NCI-H82 treated with DMSO at 0.1 percent for 48 hours (cell line): ENCODE measurements at regions not wholly inside any gene's neighbourhood (a gene's known extent, or its start where the extent isn't known, plus 50 kb on each side); places are given as distances from the start of the nearest gene placed in this dataset.
"Not testable (repeated sequence)": the region's sequence is repeated elsewhere in the genome, so short reads cannot be mapped to it uniquely, and the experiment has no call there.

ENCODE experiments used
- DNase-seq: peaks from one replicate; lab custom pipeline; 2025; ENCODE audit not compliant: unreplicated experiment; lab: John Stamatoyannopoulos, UW

GRCh38 chr6:90374201-90374600, 77.6 kb upstream of the BACH2 start:
- peak; percentile 11 for DNase-seq

GRCh38 chr6:90372885-90373284, 76.2 kb upstream of the BACH2 start:
- no peak for DNase-seq

GRCh38 chr6:90372450-90372849, 75.8 kb upstream of the BACH2 start:
- DNase-seq, result no peak

GRCh38 chr6:90370493-90370959, 73.9 kb upstream of the BACH2 start:
- DNase-seq, result no peak

- no peak for DNase-seq
Observed at GRCh38 chr6:90369651-90370050, 73.0 kb upstream of the BACH2 start.

GRCh38 chr6:90369024-90369519, 72.4 kb upstream of the BACH2 start:
- DNase-seq, result no peak

GRCh38 chr6:90368601-90369000, 72.0 kb upstream of the BACH2 start:
- DNase-seq, result no peak

GRCh38 chr6:90368001-90368400, 71.4 kb upstream of the BACH2 start:
- DNase-seq, result no peak

GRCh38 chr6:90365565-90366219, 69.0 kb upstream of the BACH2 start:
- DNase-seq, result no peak

GRCh38 chr6:90365002-90365401, 68.4 kb upstream of the BACH2 start:
- DNase-seq, result no peak

- no peak for DNase-seq
Observed at GRCh38 chr6:90364286-90364685, 67.6 kb upstream of the BACH2 start.

- no peak for DNase-seq
Observed at GRCh38 chr6:90362318-90362717, 65.7 kb upstream of the BACH2 start.

GRCh38 chr6:90361174-90361573, 64.5 kb upstream of the BACH2 start:
- DNase-seq, result no peak

GRCh38 chr6:90358036-90358770, 61.6 kb upstream of the BACH2 start:
- not testable (repeated sequence) for DNase-seq

- DNase-seq, result no peak
Observed at GRCh38 chr6:90356012-90356421, 59.4 kb upstream of the BACH2 start.

- no peak for DNase-seq
Observed at GRCh38 chr6:90354961-90355360, 58.3 kb upstream of the BACH2 start.

GRCh38 chr6:90351696-90352095, 55.1 kb upstream of the BACH2 start:
- DNase-seq, result no peak

- no peak for DNase-seq
Observed at GRCh38 chr6:90350689-90351554, 54.3 kb upstream of the BACH2 start.

- no peak for DNase-seq
Observed at GRCh38 chr6:90347411-90347851, 50.8 kb upstream of the BACH2 start.

- DNase-seq, result no peak
Observed at GRCh38 chr6:90346729-90347128, 50.1 kb upstream of the BACH2 start.
